ENCODE measurements at regions not wholly inside any gene's neighbourhood (a gene's known extent, or its start where the extent isn't known, plus 50 kb on each side); places are given as distances from the start of the nearest gene placed in this dataset.

- TF ChIP-seq, protein P1, sequence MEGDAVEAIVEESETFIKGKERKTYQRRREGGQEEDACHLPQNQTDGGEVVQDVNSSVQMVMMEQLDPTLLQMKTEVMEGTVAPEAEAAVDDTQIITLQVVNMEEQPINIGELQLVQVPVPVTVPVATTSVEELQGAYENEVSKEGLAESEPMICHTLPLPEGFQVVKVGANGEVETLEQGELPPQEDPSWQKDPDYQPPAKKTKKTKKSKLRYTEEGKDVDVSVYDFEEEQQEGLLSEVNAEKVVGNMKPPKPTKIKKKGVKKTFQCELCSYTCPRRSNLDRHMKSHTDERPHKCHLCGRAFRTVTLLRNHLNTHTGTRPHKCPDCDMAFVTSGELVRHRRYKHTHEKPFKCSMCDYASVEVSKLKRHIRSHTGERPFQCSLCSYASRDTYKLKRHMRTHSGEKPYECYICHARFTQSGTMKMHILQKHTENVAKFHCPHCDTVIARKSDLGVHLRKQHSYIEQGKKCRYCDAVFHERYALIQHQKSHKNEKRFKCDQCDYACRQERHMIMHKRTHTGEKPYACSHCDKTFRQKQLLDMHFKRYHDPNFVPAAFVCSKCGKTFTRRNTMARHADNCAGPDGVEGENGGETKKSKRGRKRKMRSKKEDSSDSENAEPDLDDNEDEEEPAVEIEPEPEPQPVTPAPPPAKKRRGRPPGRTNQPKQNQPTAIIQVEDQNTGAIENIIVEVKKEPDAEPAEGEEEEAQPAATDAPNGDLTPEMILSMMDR (IDR thresholded peaks at IDR 0.05) = no peak
- no peak for TF ChIP-seq TCF7L2 (IDR thresholded peaks at IDR 0.05; ENCODE audit: low read depth, low read length)
- TF ChIP-seq POLR2AphosphoS5 (IDR thresholded peaks at IDR 0.05; ENCODE audit: low read depth, low read length) = no peak
- TF ChIP-seq SIN3A (IDR thresholded peaks at IDR 0.05; ENCODE audit: borderline replicate concordance, insufficient read depth, low read depth, low read length) = no peak
- TF ChIP-seq, protein P2, sequence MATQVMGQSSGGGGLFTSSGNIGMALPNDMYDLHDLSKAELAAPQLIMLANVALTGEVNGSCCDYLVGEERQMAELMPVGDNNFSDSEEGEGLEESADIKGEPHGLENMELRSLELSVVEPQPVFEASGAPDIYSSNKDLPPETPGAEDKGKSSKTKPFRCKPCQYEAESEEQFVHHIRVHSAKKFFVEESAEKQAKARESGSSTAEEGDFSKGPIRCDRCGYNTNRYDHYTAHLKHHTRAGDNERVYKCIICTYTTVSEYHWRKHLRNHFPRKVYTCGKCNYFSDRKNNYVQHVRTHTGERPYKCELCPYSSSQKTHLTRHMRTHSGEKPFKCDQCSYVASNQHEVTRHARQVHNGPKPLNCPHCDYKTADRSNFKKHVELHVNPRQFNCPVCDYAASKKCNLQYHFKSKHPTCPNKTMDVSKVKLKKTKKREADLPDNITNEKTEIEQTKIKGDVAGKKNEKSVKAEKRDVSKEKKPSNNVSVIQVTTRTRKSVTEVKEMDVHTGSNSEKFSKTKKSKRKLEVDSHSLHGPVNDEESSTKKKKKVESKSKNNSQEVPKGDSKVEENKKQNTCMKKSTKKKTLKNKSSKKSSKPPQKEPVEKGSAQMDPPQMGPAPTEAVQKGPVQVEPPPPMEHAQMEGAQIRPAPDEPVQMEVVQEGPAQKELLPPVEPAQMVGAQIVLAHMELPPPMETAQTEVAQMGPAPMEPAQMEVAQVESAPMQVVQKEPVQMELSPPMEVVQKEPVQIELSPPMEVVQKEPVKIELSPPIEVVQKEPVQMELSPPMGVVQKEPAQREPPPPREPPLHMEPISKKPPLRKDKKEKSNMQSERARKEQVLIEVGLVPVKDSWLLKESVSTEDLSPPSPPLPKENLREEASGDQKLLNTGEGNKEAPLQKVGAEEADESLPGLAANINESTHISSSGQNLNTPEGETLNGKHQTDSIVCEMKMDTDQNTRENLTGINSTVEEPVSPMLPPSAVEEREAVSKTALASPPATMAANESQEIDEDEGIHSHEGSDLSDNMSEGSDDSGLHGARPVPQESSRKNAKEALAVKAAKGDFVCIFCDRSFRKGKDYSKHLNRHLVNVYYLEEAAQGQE (IDR thresholded peaks at IDR 0.05; ENCODE audit: insufficient read depth in 1 of 2, low read depth in 2 of 2, low read length in 1 of 2) = no peak
Observed at GRCh38 chr20:60662307-60662706, 589.8 kb upstream of the CDH4 start.

Data from Panc1 (cell line).